ENCODE measurements at regions not wholly inside any gene's neighbourhood (a gene's known extent, or its start where the extent isn't known, plus 50 kb on each side); places are given as distances from the start of the nearest gene placed in this dataset.

DNA sequence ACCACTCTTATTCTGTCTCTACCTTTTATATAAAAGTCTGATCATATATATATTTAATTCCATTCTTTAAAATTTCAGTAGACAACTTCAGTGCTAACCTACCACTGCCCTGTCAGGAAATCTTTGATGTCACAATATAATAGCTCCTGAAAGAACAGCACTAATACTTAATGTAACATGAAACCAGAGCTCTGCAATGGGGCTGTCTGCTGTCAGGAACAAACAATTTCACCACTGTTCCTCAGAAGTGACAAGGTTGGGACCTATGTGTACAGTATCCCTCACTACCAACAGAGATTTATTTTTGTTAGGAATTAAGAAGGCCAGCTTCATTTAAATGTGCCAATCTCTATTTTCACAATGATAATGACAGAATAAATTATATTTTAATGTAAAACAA is 165.5 kb upstream of the C11orf58 start:
- TF ChIP-seq, protein P1, sequence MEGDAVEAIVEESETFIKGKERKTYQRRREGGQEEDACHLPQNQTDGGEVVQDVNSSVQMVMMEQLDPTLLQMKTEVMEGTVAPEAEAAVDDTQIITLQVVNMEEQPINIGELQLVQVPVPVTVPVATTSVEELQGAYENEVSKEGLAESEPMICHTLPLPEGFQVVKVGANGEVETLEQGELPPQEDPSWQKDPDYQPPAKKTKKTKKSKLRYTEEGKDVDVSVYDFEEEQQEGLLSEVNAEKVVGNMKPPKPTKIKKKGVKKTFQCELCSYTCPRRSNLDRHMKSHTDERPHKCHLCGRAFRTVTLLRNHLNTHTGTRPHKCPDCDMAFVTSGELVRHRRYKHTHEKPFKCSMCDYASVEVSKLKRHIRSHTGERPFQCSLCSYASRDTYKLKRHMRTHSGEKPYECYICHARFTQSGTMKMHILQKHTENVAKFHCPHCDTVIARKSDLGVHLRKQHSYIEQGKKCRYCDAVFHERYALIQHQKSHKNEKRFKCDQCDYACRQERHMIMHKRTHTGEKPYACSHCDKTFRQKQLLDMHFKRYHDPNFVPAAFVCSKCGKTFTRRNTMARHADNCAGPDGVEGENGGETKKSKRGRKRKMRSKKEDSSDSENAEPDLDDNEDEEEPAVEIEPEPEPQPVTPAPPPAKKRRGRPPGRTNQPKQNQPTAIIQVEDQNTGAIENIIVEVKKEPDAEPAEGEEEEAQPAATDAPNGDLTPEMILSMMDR (IDR thresholded peaks at IDR 0.05; ENCODE audit: low read depth, low read length) = no peak
- no peak for TF ChIP-seq EZH2phosphoT487 (IDR thresholded peaks at IDR 0.05; ENCODE audit: low read depth)
